Fibroblast of mammary gland (primary cell): ENCODE measurements at regions not wholly inside any gene's neighbourhood (a gene's known extent, or its start where the extent isn't known, plus 50 kb on each side); places are given as distances from the start of the nearest gene placed in this dataset.

Experiments used
- DNase-seq: peaks from one replicate; pipeline ENCODE4 v3.0.0-alpha.2; 2010; ENCODE audit warnings: low read depth
- H3K4me3 ChIP-seq: 2 replicates; pipeline ENCODE4 v1.5.1; 2011; ENCODE audit warnings: low read depth, mild to moderate bottlenecking, low read length, moderate library complexity; ENCODE audit not compliant: control insufficient read depth
- CTCF ChIP-seq: conservative IDR thresholded peaks from 2 replicates; pipeline ENCODE4 v1.5.1; 2011; ENCODE audit warnings: low read depth, low read length, inconsistent platforms; ENCODE audit not compliant: control insufficient read depth, insufficient read depth

GRCh38 chr14:32004300-32004699 is 72.8 kb upstream of the ARHGAP5 start:
- H3K4me3 ChIP-seq, result no peak overlapping the region
- TF ChIP-seq CTCF, result peak; percentile 2
- peak; percentile 92 for DNase-seq

GRCh38 chr14:32005628-32006027 is 71.5 kb upstream of the ARHGAP5 start:
- no peak for TF ChIP-seq CTCF
- no peak for DNase-seq
- H3K4me3 ChIP-seq, result no peak overlapping the region

- H3K4me3 ChIP-seq, result no peak overlapping the region
- no peak for DNase-seq
- no peak for TF ChIP-seq CTCF
Observed at GRCh38 chr14:32006263-32007110, 70.6 kb upstream of the ARHGAP5 start.

GRCh38 chr14:32007755-32008362 is 69.2 kb upstream of the ARHGAP5 start:
- TF ChIP-seq CTCF, result no peak
- no peak for DNase-seq
- no peak overlapping the region for H3K4me3 ChIP-seq

GRCh38 chr14:32008602-32009193 is 68.4 kb upstream of the ARHGAP5 start:
- no peak overlapping the region for H3K4me3 ChIP-seq
- DNase-seq, result no peak
- TF ChIP-seq CTCF, result no peak

- TF ChIP-seq CTCF, result no peak
- no peak for DNase-seq
- no peak overlapping the region for H3K4me3 ChIP-seq
Observed at GRCh38 chr14:32009221-32009975, 67.7 kb upstream of the ARHGAP5 start.
